ENCODE measurements at regions not wholly inside any gene's neighbourhood (a gene's known extent, or its start where the extent isn't known, plus 50 kb on each side); places are given as distances from the start of the nearest gene placed in this dataset.
"Not testable (repeated sequence)": the region's sequence is repeated elsewhere in the genome, so short reads cannot be mapped to it uniquely, and the experiment has no call there.

- no CpG with 5 or more reads among the region's 2 CpGs for WGBS (ENCODE audit: insufficient coverage)
- Histone ChIP-seq H3K9me3 (replicated peaks; ENCODE audit: control insufficient read depth, low read depth, low read length) (no peaks in the 10 kb centered on the region), H3K27me3 (ENCODE audit: control insufficient read depth, insufficient read depth, low read length) (no peaks in the 10 kb centered on the region), H3K27ac (ENCODE audit: low read length) (no peak overlapping the region), H3K36me3 (ENCODE audit: control insufficient read depth, insufficient read depth, low read length) (no peaks in the 10 kb centered on the region), H3K4me1 (ENCODE audit: control insufficient read depth, insufficient read depth, low read length) (no peaks in the 10 kb centered on the region), H3K4me3 (ENCODE audit: low read length) (no peak overlapping the region)
- no peak for DNase-seq
Observed at GRCh38 chr4:151519728-151520415, 110.9 kb downstream of the FHIP1A start.

GRCh38 chr4:151522866-151523519 is 114.0 kb downstream of the FHIP1A start:
- no peak for DNase-seq
- Histone ChIP-seq H3K27ac (ENCODE audit: low read length) (no peak overlapping the region), H3K4me1 (ENCODE audit: control insufficient read depth, insufficient read depth, low read length) (no peaks in the 10 kb centered on the region), H3K9me3 (replicated peaks; ENCODE audit: control insufficient read depth, low read depth, low read length) (no peaks in the 10 kb centered on the region), H3K36me3 (ENCODE audit: control insufficient read depth, insufficient read depth, low read length) (no peaks in the 10 kb centered on the region), H3K4me3 (ENCODE audit: low read length) (no peak overlapping the region), H3K27me3 (ENCODE audit: control insufficient read depth, insufficient read depth, low read length) (no peaks in the 10 kb centered on the region)
- no CpG with 5 or more reads among the region's 4 CpGs for WGBS (ENCODE audit: insufficient coverage)

GRCh38 chr4:151524610-151525009 is 115.6 kb downstream of the FHIP1A start:
- no peaks in the 10 kb centered on the region for H3K9me3 ChIP-seq (replicated peaks; ENCODE audit: control insufficient read depth, low read depth, low read length)
- H3K27ac ChIP-seq (ENCODE audit: low read length) = no peak overlapping the region
- no peaks in the 10 kb centered on the region for H3K36me3 ChIP-seq (ENCODE audit: control insufficient read depth, insufficient read depth, low read length)
- WGBS (ENCODE audit: insufficient coverage) = no CpG with 5 or more reads among the region's 2 CpGs
- no peaks in the 10 kb centered on the region for H3K4me1 ChIP-seq (ENCODE audit: control insufficient read depth, insufficient read depth, low read length)
- H3K27me3 ChIP-seq (ENCODE audit: control insufficient read depth, insufficient read depth, low read length) = no peaks in the 10 kb centered on the region
- no peak overlapping the region for H3K4me3 ChIP-seq (ENCODE audit: low read length)
- DNase-seq = no peak

GRCh38 chr4:151526489-151526888 is 117.5 kb downstream of the FHIP1A start:
- H3K9me3 ChIP-seq (replicated peaks; ENCODE audit: control insufficient read depth, low read depth, low read length); DNase-seq; H3K27me3 ChIP-seq (ENCODE audit: control insufficient read depth, insufficient read depth, low read length); H3K36me3 ChIP-seq (ENCODE audit: control insufficient read depth, insufficient read depth, low read length); H3K4me3 ChIP-seq (ENCODE audit: low read length); H3K4me1 ChIP-seq (ENCODE audit: control insufficient read depth, insufficient read depth, low read length); H3K27ac ChIP-seq (ENCODE audit: low read length): not testable (repeated sequence)
- 93% methylated on average over 14 of the region's 36 CpGs for WGBS (ENCODE audit: insufficient coverage)

- Histone ChIP-seq H3K36me3 (ENCODE audit: control insufficient read depth, insufficient read depth, low read length) (no peaks in the 10 kb centered on the region), H3K9me3 (replicated peaks; ENCODE audit: control insufficient read depth, low read depth, low read length) (no peaks in the 10 kb centered on the region), H3K4me3 (ENCODE audit: low read length) (no peak overlapping the region), H3K4me1 (ENCODE audit: control insufficient read depth, insufficient read depth, low read length) (no peaks in the 10 kb centered on the region), H3K27me3 (ENCODE audit: control insufficient read depth, insufficient read depth, low read length) (no peaks in the 10 kb centered on the region), H3K27ac (ENCODE audit: low read length) (no peak overlapping the region)
- no peak for DNase-seq
- WGBS (ENCODE audit: insufficient coverage) = no CpG with 5 or more reads among the region's 2 CpGs
Observed at GRCh38 chr4:151527699-151528098, 118.7 kb downstream of the FHIP1A start.

- no peaks in the 10 kb centered on the region for H3K27me3 ChIP-seq (ENCODE audit: control insufficient read depth, insufficient read depth, low read length)
- no peak overlapping the region for H3K4me3 ChIP-seq (ENCODE audit: low read length)
- DNase-seq = no peak
- H3K4me1 ChIP-seq (ENCODE audit: control insufficient read depth, insufficient read depth, low read length) = no peaks in the 10 kb centered on the region
- no peak overlapping the region for H3K27ac ChIP-seq (ENCODE audit: low read length)
- no peaks in the 10 kb centered on the region for H3K9me3 ChIP-seq (replicated peaks; ENCODE audit: control insufficient read depth, low read depth, low read length)
- H3K36me3 ChIP-seq (ENCODE audit: control insufficient read depth, insufficient read depth, low read length) = no peaks in the 10 kb centered on the region
- WGBS (ENCODE audit: insufficient coverage) = no CpG with 5 or more reads among the region's 2 CpGs
Observed at GRCh38 chr4:151529187-151529586, 120.2 kb downstream of the FHIP1A start.

GRCh38 chr4:151530230-151530629 is 121.3 kb downstream of the FHIP1A start:
- no peak for DNase-seq
- H3K36me3 ChIP-seq (ENCODE audit: control insufficient read depth, insufficient read depth, low read length) = no peaks in the 10 kb centered on the region
- no peaks in the 10 kb centered on the region for H3K27me3 ChIP-seq (ENCODE audit: control insufficient read depth, insufficient read depth, low read length)
- WGBS (ENCODE audit: insufficient coverage) = no CpG with 5 or more reads among the region's 2 CpGs
- H3K4me3 ChIP-seq (ENCODE audit: low read length) = no peak overlapping the region
- H3K4me1 ChIP-seq (ENCODE audit: control insufficient read depth, insufficient read depth, low read length) = no peaks in the 10 kb centered on the region
- H3K9me3 ChIP-seq (replicated peaks; ENCODE audit: control insufficient read depth, low read depth, low read length) = no peaks in the 10 kb centered on the region
- H3K27ac ChIP-seq (ENCODE audit: low read length) = no peak overlapping the region

- no peak overlapping the region for H3K27ac ChIP-seq (ENCODE audit: low read length)
- no CpG with 5 or more reads among the region's 1 CpG for WGBS (ENCODE audit: insufficient coverage)
Observed at GRCh38 chr4:151530783-151531182, 121.8 kb downstream of the FHIP1A start.

GRCh38 chr4:151532001-151532708 is 123.2 kb downstream of the FHIP1A start:
- DNase-seq = no peak
- Histone ChIP-seq H3K27ac (ENCODE audit: low read length) (no peak overlapping the region), H3K4me3 (ENCODE audit: low read length) (no peak overlapping the region), H3K4me1 (ENCODE audit: control insufficient read depth, insufficient read depth, low read length) (no peaks in the 10 kb centered on the region), H3K9me3 (replicated peaks; ENCODE audit: control insufficient read depth, low read depth, low read length) (no peaks in the 10 kb centered on the region), H3K36me3 (ENCODE audit: control insufficient read depth, insufficient read depth, low read length) (no peaks in the 10 kb centered on the region), H3K27me3 (ENCODE audit: control insufficient read depth, insufficient read depth, low read length) (no peaks in the 10 kb centered on the region)
- 96% methylated on average over 3 of the region's 6 CpGs for WGBS (ENCODE audit: insufficient coverage)

More at GRCh38 chr4:151530783-151531182, 121.8 kb downstream of the FHIP1A start:
- no peak for DNase-seq
- Histone ChIP-seq H3K4me3 (ENCODE audit: low read length) (no peak overlapping the region), H3K27me3 (ENCODE audit: control insufficient read depth, insufficient read depth, low read length) (no peaks in the 10 kb centered on the region), H3K36me3 (ENCODE audit: control insufficient read depth, insufficient read depth, low read length) (no peaks in the 10 kb centered on the region), H3K9me3 (replicated peaks; ENCODE audit: control insufficient read depth, low read depth, low read length) (no peaks in the 10 kb centered on the region), H3K4me1 (ENCODE audit: control insufficient read depth, insufficient read depth, low read length) (no peaks in the 10 kb centered on the region)

GRCh38 chr4:151534195-151534594 is 125.2 kb downstream of the FHIP1A start:
- WGBS (ENCODE audit: insufficient coverage) = no CpG with 5 or more reads among the region's 1 CpG
- DNase-seq = peak; percentile 18

More at GRCh38 chr4:151534195-151534594, 125.2 kb downstream of the FHIP1A start:
- Histone ChIP-seq H3K9me3 (replicated peaks; ENCODE audit: control insufficient read depth, low read depth, low read length) (no peaks in the 10 kb centered on the region), H3K27ac (ENCODE audit: low read length) (no peak overlapping the region), H3K27me3 (ENCODE audit: control insufficient read depth, insufficient read depth, low read length) (no peaks in the 10 kb centered on the region), H3K36me3 (ENCODE audit: control insufficient read depth, insufficient read depth, low read length) (no peaks in the 10 kb centered on the region), H3K4me3 (ENCODE audit: low read length) (no peak overlapping the region), H3K4me1 (ENCODE audit: control insufficient read depth, insufficient read depth, low read length) (no peaks in the 10 kb centered on the region)
